Thyroid gland (tissue), 4 donors: ENCODE measurements at regions not wholly inside any gene's neighbourhood (a gene's known extent, or its start where the extent isn't known, plus 50 kb on each side); places are given as distances from the start of the nearest gene placed in this dataset.
"Not testable (repeated sequence)": the region's sequence is repeated elsewhere in the genome, so short reads cannot be mapped to it uniquely, and the experiment has no call there.

Experiments
- DNase-seq, 2 donors: peaks; one replicate each; pipeline ENCODE4 v3.0.0-alpha.2; 2019
- H3K27ac ChIP-seq, 3 donors: fragments of 200-600 bp; sonication (generic); 1 replicate in 2 of 3; 2 replicates in 1 of 3; pipeline ENCODE4 v1.5.1; 2016 to 2019; ENCODE audit warnings: mild to moderate bottlenecking in 1 of 3, moderate library complexity in 1 of 3
- H3K27me3 ChIP-seq: fragments of 200-600 bp; sonication (generic); one replicate; pipeline ENCODE4 v1.5.1; 2019
- H3K36me3 ChIP-seq, 2 donors: fragments of 200-600 bp; sonication (generic); one replicate each; pipeline ENCODE4 v1.5.1; 2016 to 2019
- H3K4me1 ChIP-seq, 2 donors: fragments of 200-600 bp; sonication (generic); one replicate each; pipeline ENCODE4 v1.5.1; 2017 to 2019
- H3K4me3 ChIP-seq, 3 donors: fragments of 200-600 bp; sonication (generic); replicated peaks in 1 of 3; 1 replicate in 2 of 3; 2 replicates in 1 of 3; pipeline ENCODE4 v1.5.1; 2016; ENCODE audit warnings: mild to moderate bottlenecking in 1 of 3
- H3K9me3 ChIP-seq: fragments of 200-600 bp; sonication (generic); one replicate; pipeline ENCODE4 v1.5.1; 2017
- POLR2A ChIP-seq, 2 donors: fragments of 450-650 bp; IDR thresholded peaks; one replicate each; pipeline ENCODE4 v1.6.1; 2017; ENCODE audit warnings: antibody characterized with exemption in 2 of 2, mild to moderate bottlenecking in 2 of 2, moderate library complexity in 1 of 2
- WGBS, 2 donors: methylation state at CpG; one replicate each; pipeline ENCODE4 v1.1.5; 2017; 5-methylcytosine and 5-hydroxymethylcytosine counted together
- intact Hi-C: fragments of 100-400 bp; cut with DNase I; formaldehyde crosslinking; loops from one replicate; pipeline ENCODE4 v1.15.1; 2023
- TF ChIP-seq, protein P1 (sequence below), 6 experiments: fragments of 200-600 bp in 3 of 6; fragments of 450-650 bp in 3 of 6; sonication (generic) in 3 of 6; IDR thresholded peaks; one replicate each; pipeline ENCODE4 v1.5.1; 2016 to 2019; ENCODE audit warnings: antibody characterized with exemption in 6 of 6, mild to moderate bottlenecking in 2 of 6, inconsistent platforms in 1 of 6, moderate library complexity in 1 of 6

DNA sequence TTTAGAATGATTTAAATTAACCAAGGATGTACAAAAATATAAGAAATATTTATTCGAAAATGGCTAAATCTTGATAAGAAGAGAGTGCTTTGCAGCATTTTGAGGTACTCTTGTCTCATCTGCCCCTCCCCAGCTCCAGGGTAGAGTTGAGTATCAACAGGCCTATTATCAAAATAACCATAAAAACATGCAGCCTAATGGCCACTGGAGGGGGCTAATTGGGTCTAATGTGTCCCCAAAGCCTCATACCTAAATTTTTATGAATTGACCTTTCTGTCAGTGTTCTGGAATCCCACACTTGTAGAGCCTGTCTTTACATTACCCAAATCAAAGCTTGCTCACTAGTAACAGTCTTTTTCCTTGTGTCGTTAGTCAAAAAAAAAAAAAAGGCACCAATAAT is 544.9 kb upstream of the CPXCR1 start:
- Histone ChIP-seq H3K27me3 (no peaks in the 10 kb centered on the region), H3K27ac (no peak overlapping the region), H3K9me3 (no peaks in the 10 kb centered on the region), H3K4me3 (no peak overlapping the region), H3K4me1 (no peaks in the 10 kb centered on the region), H3K36me3 (no peaks in the 10 kb centered on the region)
- TF ChIP-seq, protein P1, sequence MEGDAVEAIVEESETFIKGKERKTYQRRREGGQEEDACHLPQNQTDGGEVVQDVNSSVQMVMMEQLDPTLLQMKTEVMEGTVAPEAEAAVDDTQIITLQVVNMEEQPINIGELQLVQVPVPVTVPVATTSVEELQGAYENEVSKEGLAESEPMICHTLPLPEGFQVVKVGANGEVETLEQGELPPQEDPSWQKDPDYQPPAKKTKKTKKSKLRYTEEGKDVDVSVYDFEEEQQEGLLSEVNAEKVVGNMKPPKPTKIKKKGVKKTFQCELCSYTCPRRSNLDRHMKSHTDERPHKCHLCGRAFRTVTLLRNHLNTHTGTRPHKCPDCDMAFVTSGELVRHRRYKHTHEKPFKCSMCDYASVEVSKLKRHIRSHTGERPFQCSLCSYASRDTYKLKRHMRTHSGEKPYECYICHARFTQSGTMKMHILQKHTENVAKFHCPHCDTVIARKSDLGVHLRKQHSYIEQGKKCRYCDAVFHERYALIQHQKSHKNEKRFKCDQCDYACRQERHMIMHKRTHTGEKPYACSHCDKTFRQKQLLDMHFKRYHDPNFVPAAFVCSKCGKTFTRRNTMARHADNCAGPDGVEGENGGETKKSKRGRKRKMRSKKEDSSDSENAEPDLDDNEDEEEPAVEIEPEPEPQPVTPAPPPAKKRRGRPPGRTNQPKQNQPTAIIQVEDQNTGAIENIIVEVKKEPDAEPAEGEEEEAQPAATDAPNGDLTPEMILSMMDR (IDR thresholded peaks at IDR 0.05): no peak
- no peak for TF ChIP-seq POLR2A (IDR thresholded peaks at IDR 0.05)
- WGBS, 2 donors: 84 to 92% methylated on average over 2 of the region's 2 CpGs
- DNase-seq: no peak
- intact Hi-C loops: no loop called here

DNA sequence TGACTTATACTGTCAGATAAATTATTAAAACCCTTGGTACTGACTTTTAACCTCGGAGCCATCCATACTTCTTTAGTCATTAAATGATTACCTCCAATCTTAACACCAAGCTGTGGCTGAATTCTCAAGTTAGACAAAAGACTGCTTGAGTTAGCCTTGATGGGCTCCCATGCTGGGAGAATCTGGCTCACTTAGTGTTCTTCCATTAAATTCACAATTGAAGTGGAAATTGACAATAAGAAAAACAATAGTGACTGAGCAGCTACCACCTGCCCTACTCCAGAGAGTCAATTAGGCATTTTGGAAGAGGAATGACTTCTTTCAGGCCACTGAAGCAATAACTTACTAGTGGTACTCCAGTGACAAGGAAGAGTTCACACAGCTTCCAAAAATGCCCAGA is 503.0 kb upstream of the CPXCR1 start:
- TF ChIP-seq, protein P1 (IDR thresholded peaks at IDR 0.05): no peak
- TF ChIP-seq POLR2A (IDR thresholded peaks at IDR 0.05): no peak
- H3K4me3 ChIP-seq: no peak overlapping the region
- H3K27ac ChIP-seq: no peak overlapping the region
- DNase-seq: no peak
- no peaks in the 10 kb centered on the region for H3K36me3 ChIP-seq
- H3K9me3 ChIP-seq: no peaks in the 10 kb centered on the region
- WGBS, 2 donors: 42 to 57% methylated on average over 1 of the region's 1 CpG
- H3K4me1 ChIP-seq: no peaks in the 10 kb centered on the region
- no peaks in the 10 kb centered on the region for H3K27me3 ChIP-seq
- intact Hi-C loops: no loop called here

DNA sequence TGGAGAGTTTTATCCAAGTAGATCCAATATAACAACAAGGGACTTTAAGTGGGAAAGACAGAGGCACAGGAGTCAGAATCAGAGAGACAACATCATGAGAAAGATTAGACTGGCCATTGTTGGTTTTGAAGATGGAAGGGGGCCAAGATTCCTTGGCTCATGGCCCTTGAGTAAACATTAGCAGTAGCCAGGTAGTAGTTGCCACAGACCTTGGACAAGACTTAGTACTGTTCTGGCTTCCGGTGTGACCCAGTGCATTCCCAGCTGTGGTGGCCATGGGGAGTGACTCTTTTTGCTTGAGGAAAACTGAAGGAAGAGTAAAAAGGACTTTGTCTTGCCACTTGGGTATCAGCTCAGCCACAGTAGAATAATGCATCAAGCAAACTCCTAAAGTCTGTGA is 462.2 kb upstream of the CPXCR1 start:
- 57 to 67% methylated on average over 1 of the region's 1 CpG for WGBS, 2 donors
- H3K4me1 ChIP-seq: no peaks in the 10 kb centered on the region
- no peak overlapping the region for H3K27ac ChIP-seq
- H3K36me3 ChIP-seq: no peaks in the 10 kb centered on the region
- no peak overlapping the region for H3K4me3 ChIP-seq
- no peak for DNase-seq
- H3K27me3 ChIP-seq: no peaks in the 10 kb centered on the region
- TF ChIP-seq, protein P1 (IDR thresholded peaks at IDR 0.05): no peak
- no peak for TF ChIP-seq POLR2A (IDR thresholded peaks at IDR 0.05)
- intact Hi-C loops: no loop called here
- no peaks in the 10 kb centered on the region for H3K9me3 ChIP-seq

DNA sequence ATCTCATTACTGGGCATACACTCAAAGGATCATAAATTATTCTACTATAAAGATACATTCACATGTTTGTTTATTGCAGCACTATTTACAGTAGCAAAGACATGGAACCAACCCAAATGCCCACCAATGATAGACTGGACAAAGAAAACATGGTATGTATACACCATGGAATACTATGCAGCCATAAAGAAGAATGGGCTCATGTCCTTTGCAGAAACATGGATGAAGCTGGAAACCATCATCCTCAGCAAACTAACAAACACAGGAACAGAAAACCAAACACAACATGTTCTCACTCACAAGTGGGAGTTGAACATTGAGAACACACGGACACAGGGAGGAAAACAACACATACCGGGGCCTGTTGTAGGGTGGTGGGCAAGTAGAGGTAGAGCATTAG is 433.1 kb upstream of the CPXCR1 start:
- WGBS, 2 donors: 97 to 100% methylated on average over 2 of the region's 2 CpGs
- H3K9me3 ChIP-seq, H3K36me3 ChIP-seq, H3K27ac ChIP-seq, H3K4me1 ChIP-seq, DNase-seq, intact Hi-C loops, H3K4me3 ChIP-seq, H3K27me3 ChIP-seq: not testable (repeated sequence)

DNA sequence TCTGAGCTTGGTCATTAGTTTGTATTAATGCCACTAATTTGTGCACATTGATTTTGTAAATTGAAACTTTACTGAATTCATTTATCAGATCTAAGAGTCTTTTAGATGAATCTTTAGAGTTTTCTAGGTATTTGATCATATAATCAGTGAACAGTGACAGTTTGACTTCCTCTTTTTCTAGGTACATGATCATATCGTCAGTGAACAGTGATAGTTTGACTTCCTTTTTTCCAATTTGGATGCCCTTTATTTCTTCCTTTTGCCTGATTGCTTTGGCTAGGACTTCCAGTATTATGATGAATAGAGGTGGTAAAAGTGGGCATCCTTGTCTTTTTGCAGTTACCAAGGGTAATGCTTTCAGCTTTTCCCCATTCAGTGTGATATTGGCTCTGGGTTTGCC is 421.4 kb upstream of the CPXCR1 start:
- no peaks in the 10 kb centered on the region for H3K27me3 ChIP-seq
- TF ChIP-seq POLR2A (IDR thresholded peaks at IDR 0.05): no peak
- TF ChIP-seq, protein P1 (IDR thresholded peaks at IDR 0.05): no peak
- 68 to 81% methylated on average over 1 of the region's 1 CpG for WGBS, 2 donors
- DNase-seq: no peak
- intact Hi-C loops: no loop called here
- H3K36me3 ChIP-seq: no peaks in the 10 kb centered on the region
- no peaks in the 10 kb centered on the region for H3K9me3 ChIP-seq
- H3K4me3 ChIP-seq: no peak overlapping the region
- H3K4me1 ChIP-seq: no peaks in the 10 kb centered on the region
- H3K27ac ChIP-seq: no peak overlapping the region

DNA sequence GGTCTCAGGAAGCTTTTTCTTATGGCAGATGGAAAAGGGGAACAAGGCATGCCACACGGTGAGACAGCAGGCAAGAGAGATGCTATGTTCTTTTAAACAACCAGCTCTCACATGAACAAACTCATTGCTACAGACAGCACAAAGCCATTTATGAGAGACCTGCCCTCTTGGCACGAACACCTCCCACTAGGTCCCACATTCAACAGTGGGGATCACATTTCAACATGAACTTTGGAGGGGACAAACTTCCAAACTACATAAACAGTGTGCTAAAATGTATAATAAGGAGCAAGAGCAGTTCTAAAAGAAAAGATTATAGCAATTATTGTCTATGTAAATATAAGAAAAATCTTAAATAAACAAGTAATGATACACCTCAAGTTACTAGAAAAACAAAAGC is 391.8 kb upstream of the CPXCR1 start:
- 8 to 17% methylated on average over 2 of the region's 2 CpGs for WGBS, 2 donors
- TF ChIP-seq POLR2A (IDR thresholded peaks at IDR 0.05): no peak
- TF ChIP-seq, protein P1 (IDR thresholded peaks at IDR 0.05): no peak
- no peaks in the 10 kb centered on the region for H3K27me3 ChIP-seq
- intact Hi-C loops: no loop called here
- DNase-seq: no peak
- H3K4me3 ChIP-seq: no peak overlapping the region
- H3K36me3 ChIP-seq: no peaks in the 10 kb centered on the region
- H3K4me1 ChIP-seq: no peaks in the 10 kb centered on the region
- H3K9me3 ChIP-seq: no peaks in the 10 kb centered on the region
- H3K27ac ChIP-seq: no peak overlapping the region
